ENCODE measurements at regions not wholly inside any gene's neighbourhood (a gene's known extent, or its start where the extent isn't known, plus 50 kb on each side); places are given as distances from the start of the nearest gene placed in this dataset.

GRCh38 chr16:51658531-51658930 lies 507.5 kb upstream of the SALL1 start:
- Histone ChIP-seq H3K4me3 (ENCODE audit: low read length) (no peak overlapping the region), H3K27me3 (ENCODE audit: control insufficient read depth in 1 of 2, insufficient read depth in 2 of 2, low read length in 2 of 2) (no peaks in the 10 kb centered on the region), H3K4me1 (ENCODE audit: insufficient read depth, low read length) (no peaks in the 10 kb centered on the region), H3K9me3 (ENCODE audit: control insufficient read depth in 1 of 2, insufficient read depth in 1 of 2, low read length in 2 of 2) (peaks cover 0 to 6% of the 10 kb centered on the region in 2 experiments), H3K36me3 (ENCODE audit: insufficient read depth, low read length) (no peaks in the 10 kb centered on the region), H3K27ac (ENCODE audit: low read depth in 1 of 2, low read length in 2 of 2) (no peak overlapping the region)
- no peak for DNase-seq
- Mint-ChIP-seq H3K27ac (no peak overlapping the region), H3K27me3 (no peaks in the 10 kb centered on the region), H3K4me3 (no peak overlapping the region), H3K36me3 (ENCODE audit: low read depth) (no peaks in the 10 kb centered on the region), H3K9me3 (peaks cover 14% of the 10 kb centered on the region), H3K4me1 (ENCODE audit: low read depth) (no peaks in the 10 kb centered on the region)
- CTCF ChIA-PET = no interaction called here
- intact Hi-C loops (cut with DNase I, micrococcal nuclease) = no loop called here
- POLR2A ChIA-PET = no interaction called here
- no peak for ATAC-seq (ENCODE audit: poor library complexity)
- TF ChIP-seq CTCF (IDR thresholded peaks at IDR 0.05) = no peak

DNA sequence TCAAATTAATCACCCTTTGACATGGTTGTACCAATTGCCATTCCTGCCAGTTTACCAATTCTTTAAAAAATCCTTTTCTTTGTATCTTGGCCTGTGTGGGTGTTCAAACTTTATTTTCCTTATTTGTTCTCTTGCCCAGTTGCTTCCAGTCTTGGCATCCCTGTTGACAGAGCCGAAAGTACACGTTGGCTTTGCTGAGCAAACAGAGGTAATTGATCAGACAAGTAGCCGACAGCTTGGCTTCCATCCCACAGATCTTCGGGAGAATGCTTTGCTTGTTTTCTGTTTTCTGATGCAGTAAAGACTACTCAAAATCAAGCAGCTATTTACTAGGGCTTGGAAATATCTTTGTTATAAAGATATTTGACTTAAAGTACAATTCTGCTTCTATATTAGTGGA lies 506.8 kb upstream of the SALL1 start:
- Mint-ChIP-seq H3K4me1 (ENCODE audit: low read depth) (no peaks in the 10 kb centered on the region), H3K27ac (no peak overlapping the region), H3K36me3 (ENCODE audit: low read depth) (no peaks in the 10 kb centered on the region), H3K27me3 (no peaks in the 10 kb centered on the region), H3K4me3 (no peak overlapping the region), H3K9me3 (peaks cover 14% of the 10 kb centered on the region)
- Histone ChIP-seq H3K36me3 (ENCODE audit: insufficient read depth, low read length) (no peaks in the 10 kb centered on the region), H3K4me1 (ENCODE audit: insufficient read depth, low read length) (no peaks in the 10 kb centered on the region), H3K27ac (ENCODE audit: low read depth in 1 of 2, low read length in 2 of 2) (no peak overlapping the region), H3K4me3 (ENCODE audit: low read length) (no peak overlapping the region), H3K27me3 (ENCODE audit: control insufficient read depth in 1 of 2, insufficient read depth in 2 of 2, low read length in 2 of 2) (no peaks in the 10 kb centered on the region), H3K9me3 (ENCODE audit: control insufficient read depth in 1 of 2, insufficient read depth in 1 of 2, low read length in 2 of 2) (peaks cover 0 to 6% of the 10 kb centered on the region in 2 experiments)
- CTCF ChIA-PET = no interaction called here
- POLR2A ChIA-PET = no interaction called here
- no peak for DNase-seq
- TF ChIP-seq CTCF (IDR thresholded peaks at IDR 0.05) = no peak
- intact Hi-C loops (cut with DNase I, micrococcal nuclease) = no loop called here
- no peak for ATAC-seq (ENCODE audit: poor library complexity)

GRCh38 chr16:51655249-51655648 lies 504.2 kb upstream of the SALL1 start:
- Histone ChIP-seq H3K4me1 (ENCODE audit: insufficient read depth, low read length) (no peaks in the 10 kb centered on the region), H3K36me3 (ENCODE audit: insufficient read depth, low read length) (no peaks in the 10 kb centered on the region), H3K27ac (ENCODE audit: low read depth in 1 of 2, low read length in 2 of 2) (no peak overlapping the region), H3K9me3 (ENCODE audit: control insufficient read depth in 1 of 2, insufficient read depth in 1 of 2, low read length in 2 of 2) (peaks cover 0 to 14% of the 10 kb centered on the region in 2 experiments), H3K27me3 (ENCODE audit: control insufficient read depth in 1 of 2, insufficient read depth in 2 of 2, low read length in 2 of 2) (no peaks in the 10 kb centered on the region), H3K4me3 (ENCODE audit: low read length) (no peak overlapping the region)
- POLR2A ChIA-PET = no interaction called here
- intact Hi-C loops (cut with DNase I, micrococcal nuclease) = no loop called here
- no peak for DNase-seq
- H3K27me3 Mint-ChIP-seq = no peaks in the 10 kb centered on the region
- TF ChIP-seq CTCF (IDR thresholded peaks at IDR 0.05) = no peak
- no peak overlapping the region for H3K4me3 Mint-ChIP-seq
- ATAC-seq (ENCODE audit: poor library complexity) = no peak
- CTCF ChIA-PET = no interaction called here
- H3K9me3 Mint-ChIP-seq = peaks cover 10% of the 10 kb centered on the region
- H3K4me1 Mint-ChIP-seq (ENCODE audit: low read depth) = no peaks in the 10 kb centered on the region
- no peaks in the 10 kb centered on the region for H3K36me3 Mint-ChIP-seq (ENCODE audit: low read depth)
- no peak overlapping the region for H3K27ac Mint-ChIP-seq
